COLO829 (cell line): ENCODE measurements at regions not wholly inside any gene's neighbourhood (a gene's known extent, or its start where the extent isn't known, plus 50 kb on each side); places are given as distances from the start of the nearest gene placed in this dataset.

Experiments
- DNase-seq: peaks from one replicate; pipeline ENCODE4 v3.0.0; 2012; ENCODE audit warnings: low spot score

GRCh38 chr2:146879882-146880281 is 964.9 kb upstream of the ACVR2A start:
- DNase-seq = no peak

DNA sequence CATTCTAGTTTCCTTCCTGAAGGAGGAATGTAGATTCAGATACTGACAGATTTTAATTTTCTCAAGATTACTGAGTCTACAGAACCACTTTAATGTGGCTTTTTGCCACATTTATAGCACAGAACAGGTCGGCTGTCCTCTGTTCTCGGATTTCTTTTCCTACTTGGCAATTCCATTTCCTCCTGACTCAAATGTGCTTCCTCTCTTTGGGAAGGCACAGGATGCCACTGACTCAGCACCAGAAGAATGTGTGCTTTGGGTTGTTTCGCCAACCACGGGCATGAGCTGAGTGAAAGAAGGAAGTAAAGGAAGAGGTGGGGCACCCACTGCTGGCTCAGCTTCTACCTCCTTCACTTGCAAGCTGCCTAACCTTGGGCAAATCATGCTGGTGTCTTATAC is 970.6 kb upstream of the ACVR2A start:
- peak; percentile 31 for DNase-seq

DNA sequence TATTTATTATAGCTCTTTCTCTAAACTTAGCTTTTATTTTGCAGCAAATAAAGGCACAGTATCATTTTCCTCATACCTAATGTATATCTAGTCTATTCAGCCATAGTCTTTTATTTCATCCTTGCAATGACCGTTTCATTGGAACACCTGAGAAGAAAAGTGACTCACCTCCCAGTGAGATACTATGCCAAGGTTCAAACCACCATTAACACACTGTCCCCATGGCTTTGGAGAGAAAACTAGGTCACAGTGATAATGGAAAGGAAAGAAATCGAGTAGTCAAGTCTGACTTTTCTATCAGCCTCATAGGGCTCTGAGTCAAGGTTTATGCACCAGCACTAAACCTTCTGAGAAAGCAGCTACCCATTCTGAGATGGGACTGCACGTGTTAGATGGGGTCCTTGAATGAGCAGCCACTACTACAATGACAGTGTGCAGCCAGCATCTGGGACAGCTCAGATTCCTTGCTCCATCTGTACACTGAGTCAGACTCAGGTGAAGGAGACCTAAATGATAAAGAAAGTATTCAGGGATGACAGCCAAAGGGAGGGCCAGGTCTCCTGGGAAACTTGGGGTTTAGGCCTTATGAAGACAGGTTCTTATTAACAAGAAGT is 971.1 kb upstream of the ACVR2A start:
- no peak for DNase-seq

GRCh38 chr2:146873056-146873455 is 971.8 kb upstream of the ACVR2A start:
- no peak for DNase-seq

- DNase-seq = no peak
These were observed 974.1 kb upstream of the ACVR2A start for GRCh38 chr2:146870691-146871090.

DNA sequence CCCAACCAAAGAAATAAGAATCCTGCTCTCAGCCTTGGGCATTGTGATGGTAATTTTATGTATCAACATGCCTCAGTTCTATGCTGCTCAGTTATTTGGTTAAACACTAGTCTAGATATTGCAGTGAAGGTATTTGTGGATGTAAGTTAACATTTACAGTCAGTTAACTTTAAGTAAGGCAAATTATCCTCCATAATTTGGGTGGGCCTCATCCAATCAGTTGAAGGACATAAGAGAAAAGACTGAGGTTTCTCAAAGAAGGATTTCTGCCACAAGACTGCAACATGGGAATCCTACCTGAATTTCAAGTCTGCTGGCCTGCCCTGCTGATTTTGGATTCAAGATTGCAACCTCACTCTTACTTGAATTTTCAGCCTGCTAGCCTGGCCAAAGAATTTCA is 975.5 kb upstream of the ACVR2A start:
- no peak for DNase-seq

GRCh38 chr2:146868051-146868450 is 976.8 kb upstream of the ACVR2A start:
- no peak for DNase-seq

- no peak for DNase-seq
These were observed 977.3 kb upstream of the ACVR2A start for GRCh38 chr2:146867477-146867986.

- no peak for DNase-seq
These were observed 990.9 kb upstream of the ACVR2A start for GRCh38 chr2:146853741-146854444.

DNA sequence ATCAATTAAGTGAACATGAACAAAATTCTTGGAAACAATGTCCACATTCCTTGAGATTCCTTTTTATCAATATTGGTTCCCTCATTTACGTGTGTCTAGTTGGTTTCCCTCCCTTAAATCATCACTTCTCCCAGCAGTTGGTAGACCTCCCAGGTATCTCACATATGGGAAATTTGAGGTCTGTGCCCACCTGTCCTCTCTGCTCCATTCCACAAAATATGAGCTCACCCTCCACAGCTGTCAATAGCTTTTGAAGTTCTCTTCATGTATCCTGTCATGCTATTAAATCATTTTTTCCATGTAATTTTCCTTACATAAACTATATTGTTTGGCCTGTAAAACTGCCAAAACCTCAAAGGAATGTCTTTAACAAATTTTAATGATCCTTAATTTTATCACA is 992.2 kb upstream of the ACVR2A start:
- no peak for DNase-seq

- DNase-seq = no peak
These were observed 994.1 kb upstream of the ACVR2A start for GRCh38 chr2:146850746-146851145.

- no peak for DNase-seq
These were observed 997.0 kb upstream of the ACVR2A start for GRCh38 chr2:146847846-146848245.

GRCh38 chr2:146844226-146844990 is 1000.4 kb upstream of the ACVR2A start:
- peak; percentile 7 for DNase-seq

DNA sequence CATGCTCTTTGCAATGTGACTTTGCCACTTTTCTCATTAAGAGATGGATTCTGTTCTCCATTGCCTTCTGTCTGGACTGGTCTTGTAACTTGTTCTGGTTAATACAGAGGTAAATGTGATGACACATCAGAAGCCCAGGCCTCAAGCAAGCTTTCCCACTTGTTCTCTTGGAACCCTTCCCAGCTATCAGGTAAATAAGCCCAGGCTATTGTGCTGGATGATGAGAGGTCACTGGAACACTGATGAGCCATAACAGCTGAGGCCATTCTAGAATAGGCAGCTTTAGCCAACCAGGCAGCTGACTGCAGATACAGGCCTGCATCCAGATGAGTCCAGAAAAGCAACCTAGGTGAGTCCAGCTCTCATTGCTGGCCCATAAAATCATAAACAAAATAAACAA is 1007.0 kb upstream of the ACVR2A start:
- no peak for DNase-seq

DNA sequence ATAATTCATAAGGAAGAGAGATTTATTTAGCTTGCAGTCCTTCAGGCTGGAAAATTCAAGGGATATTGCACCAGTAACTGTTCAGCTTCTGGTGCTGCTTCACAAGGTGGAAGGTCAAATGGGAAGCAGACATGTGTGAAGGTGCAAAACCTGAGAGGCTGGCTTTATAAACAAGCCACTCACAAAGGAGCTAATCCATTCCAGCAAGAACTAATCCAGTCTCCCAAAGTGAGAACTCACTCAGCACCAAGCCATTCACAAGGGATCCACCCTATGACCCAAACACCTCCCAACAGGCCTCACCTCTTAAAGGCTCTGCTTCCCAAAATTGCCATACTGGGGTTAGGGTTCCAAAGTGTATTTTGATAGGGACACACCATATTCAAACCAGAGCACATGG is 1018.4 kb upstream of the ACVR2A start:
- DNase-seq = no peak

GRCh38 chr2:146821836-146822316 is 1023.0 kb upstream of the ACVR2A start:
- DNase-seq = peak; percentile 56

- DNase-seq = peak; percentile 81
These were observed 1024.2 kb upstream of the ACVR2A start for GRCh38 chr2:146820672-146821071.

DNA sequence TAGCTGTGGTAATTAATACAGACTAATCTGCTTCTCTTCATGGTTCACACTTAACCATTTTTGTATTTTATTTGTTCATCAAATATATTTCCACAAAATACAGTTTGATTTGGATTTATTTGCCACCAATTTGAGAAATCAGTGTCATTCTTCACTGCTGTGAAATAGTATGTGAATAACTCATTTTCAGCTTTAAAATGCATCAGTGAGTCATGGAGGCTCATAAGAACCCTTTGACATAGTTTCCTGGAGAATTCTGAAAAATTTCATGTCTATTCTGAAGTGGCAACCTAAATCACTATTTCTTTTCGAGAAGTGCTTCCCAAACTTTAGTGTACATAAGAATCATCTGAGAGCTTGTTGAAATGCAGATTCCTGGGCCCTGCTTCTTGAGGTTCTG is 1026.7 kb upstream of the ACVR2A start:
- DNase-seq = no peak

- DNase-seq = no peak
These were observed 1027.2 kb upstream of the ACVR2A start for GRCh38 chr2:146817613-146818012.

- DNase-seq = no peak
These were observed 1029.9 kb upstream of the ACVR2A start for GRCh38 chr2:146814971-146815370.

DNA sequence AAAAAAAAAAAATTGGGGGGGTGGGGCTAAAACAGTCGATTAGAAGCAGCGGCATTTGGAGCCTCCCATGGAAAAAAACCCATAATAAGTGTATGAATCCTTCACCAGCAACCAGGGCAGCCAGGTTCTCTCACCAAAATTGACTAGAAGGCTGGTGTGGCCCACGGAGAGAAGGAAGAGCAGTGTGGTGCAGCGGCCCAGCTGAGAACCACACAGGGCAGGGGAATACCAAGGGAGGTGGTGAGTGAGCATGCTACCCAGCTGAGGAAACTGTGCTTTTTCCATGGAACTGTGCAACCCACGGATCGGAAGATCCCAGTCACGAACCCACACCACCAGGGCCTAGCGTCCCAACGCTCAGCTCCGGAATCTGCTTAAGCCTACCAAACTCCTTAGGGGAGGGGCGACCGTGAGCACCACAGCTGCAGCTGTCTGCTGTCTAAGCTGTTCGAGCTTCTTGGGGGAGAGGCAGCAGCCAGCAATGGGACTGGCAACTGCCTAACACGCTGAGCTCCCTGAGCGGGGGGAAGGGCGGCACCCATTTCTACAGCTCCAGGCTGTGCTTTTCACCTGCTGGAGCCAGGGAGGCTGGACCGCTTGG is 1037.2 kb upstream of the ACVR2A start:
- no peak for DNase-seq

- DNase-seq = no peak
These were observed 1038.3 kb upstream of the ACVR2A start for GRCh38 chr2:146806364-146807005.
